SW 1271 (cell line): ENCODE measurements at regions not wholly inside any gene's neighbourhood (a gene's known extent, or its start where the extent isn't known, plus 50 kb on each side); places are given as distances from the start of the nearest gene placed in this dataset.

ENCODE experiments used
- DNase-seq, 2 experiments: peaks; one replicate each; lab custom pipeline; 2025; lab: John Stamatoyannopoulos, UW

DNA sequence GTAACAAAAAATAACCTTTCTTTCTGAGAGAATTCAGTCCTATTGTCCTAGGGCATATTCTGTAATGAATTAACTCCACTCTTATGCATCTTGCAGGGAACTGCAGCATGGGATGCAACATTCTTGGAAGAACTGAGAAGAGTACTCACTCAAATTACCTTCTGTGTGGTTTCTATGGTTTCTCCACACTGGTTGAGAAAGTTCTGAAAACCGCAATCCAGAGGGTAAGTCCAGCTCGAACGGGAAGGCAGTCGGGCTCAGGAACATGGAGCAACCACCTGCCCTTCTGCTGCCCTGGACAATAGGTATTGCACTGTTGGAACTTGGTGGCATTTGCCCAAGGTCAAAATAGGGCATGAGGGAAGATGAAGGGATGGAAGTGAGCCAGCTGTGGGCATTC lies 59.6 kb upstream of the CDK13 start:
- no peak for DNase-seq

DNA sequence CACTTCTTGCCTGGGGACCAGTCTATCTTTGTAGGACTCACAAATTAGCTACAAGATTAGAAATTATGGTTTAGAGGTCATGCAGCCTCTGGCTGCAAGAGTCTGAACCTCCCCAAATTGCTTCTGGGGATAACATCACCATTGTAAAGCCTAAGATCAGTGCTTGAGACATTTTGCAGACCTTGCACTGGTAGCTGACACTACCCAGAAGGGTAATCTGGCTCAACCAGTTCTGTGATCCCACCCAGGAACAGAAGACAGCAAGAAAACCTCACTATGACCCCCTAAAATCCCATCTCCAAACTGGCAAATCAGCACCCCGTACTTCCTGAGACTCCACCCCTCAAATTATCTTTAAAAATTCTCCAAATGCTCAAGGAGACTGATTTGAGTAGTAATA lies 58.2 kb upstream of the CDK13 start:
- no peak for DNase-seq

DNA sequence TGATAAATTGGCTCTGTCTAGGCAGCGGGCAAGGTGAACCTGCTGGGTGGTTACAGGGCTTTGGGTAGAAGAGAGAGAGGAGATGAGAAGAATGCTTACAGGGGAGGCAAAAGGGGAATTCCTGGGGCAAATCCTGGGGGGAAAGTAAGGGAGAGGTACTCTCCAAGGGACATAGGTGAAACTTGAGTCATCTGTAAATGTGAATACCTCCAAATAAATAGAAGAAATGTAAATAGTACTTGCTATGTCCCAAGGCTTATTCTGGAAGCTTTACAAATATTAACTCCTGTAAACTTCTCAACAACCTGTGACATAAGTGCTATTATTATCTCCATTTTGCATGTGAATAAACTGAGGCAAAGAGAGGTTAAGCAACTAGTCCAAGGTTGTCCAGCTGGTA lies 57.7 kb upstream of the CDK13 start:
- DNase-seq: no peak

DNA sequence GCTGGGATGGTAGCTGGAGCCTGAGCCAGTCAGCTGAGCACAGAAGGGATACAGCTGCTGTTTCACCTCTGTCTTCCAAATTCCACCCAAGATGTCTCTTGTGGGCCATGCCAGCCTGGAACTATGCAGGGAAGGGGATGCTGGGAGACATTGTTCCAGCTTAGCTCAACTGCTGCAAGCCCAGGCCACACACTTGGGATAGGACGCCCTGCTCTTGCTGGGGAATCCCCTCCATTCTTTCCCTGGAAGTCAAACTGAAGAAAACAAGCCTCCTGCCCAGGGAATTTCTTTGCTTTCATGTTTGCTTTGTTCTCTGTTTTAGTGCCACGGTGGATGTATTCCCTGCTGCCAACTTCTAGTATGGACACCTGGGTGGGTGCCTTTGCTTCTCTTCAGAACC lies 55.2 kb upstream of the CDK13 start:
- DNase-seq: no peak

DNA sequence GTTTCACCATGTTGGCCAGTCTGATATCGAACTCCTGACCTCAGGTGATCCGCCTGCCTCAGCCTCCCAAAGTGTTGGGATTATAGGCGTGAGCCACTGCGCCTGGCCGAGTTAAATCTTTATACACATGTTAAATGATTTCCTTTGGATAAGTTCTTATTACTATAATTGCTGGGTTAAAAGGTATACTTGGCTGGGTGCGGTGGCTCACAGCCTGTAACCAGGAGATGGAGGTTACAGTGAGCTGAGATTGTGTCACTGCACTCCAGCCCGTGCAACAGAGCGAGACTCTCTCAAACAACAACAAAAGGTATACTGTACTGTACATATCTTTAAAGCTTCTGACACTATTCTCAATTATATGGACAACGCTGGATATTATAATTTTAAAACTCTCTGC lies 53.2 kb upstream of the CDK13 start:
- no peak for DNase-seq

DNA sequence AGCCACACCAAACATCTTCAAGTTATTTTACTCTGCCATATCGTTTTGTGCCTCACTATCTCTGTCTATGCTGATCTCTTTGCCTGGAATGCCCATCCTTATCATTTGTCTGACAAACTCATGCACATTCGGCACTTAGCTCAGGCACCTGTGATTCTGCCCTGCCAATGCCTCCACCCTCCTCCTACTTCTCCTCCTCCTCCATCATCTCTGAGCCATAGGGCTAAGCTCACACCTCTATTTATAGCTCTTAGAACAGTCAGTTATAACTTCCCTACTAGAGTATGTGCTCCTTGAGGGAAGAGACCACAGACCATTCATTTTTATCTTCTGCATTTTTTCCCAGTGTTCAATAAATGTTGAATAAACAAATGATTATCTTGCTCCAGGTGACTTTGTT lies 51.2 kb upstream of the CDK13 start:
- no peak for DNase-seq
